DMS153 (cell line): ENCODE measurements at regions not wholly inside any gene's neighbourhood (a gene's known extent, or its start where the extent isn't known, plus 50 kb on each side); places are given as distances from the start of the nearest gene placed in this dataset.

Source experiments
- DNase-seq: peaks from one replicate; lab custom pipeline; 2025; lab: John Stamatoyannopoulos, UW

GRCh38 chr2:898319-898718 is 52.3 kb upstream of the SNTG2 start:
- DNase-seq: no peak

DNA sequence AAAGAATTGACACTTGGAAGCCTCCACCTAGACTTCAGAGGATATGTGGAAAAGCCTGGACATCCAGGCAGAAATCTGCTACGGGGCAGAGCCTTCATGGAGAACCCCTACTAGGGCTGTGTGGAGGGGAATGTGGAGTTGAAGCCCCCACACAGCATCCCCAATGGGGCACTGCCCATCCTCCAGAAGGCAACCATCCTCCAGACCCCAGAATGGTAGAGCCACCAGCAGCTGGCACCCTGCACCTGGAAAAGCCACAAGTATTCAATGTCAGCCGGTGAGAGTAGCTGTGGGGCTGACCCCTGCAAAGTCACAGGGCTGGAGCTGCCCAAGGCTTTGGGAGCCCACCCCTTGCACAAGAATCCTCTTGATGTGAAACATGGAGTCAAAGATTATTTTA is 53.6 kb upstream of the SNTG2 start:
- no peak for DNase-seq

GRCh38 chr2:893311-893710 is 57.3 kb upstream of the SNTG2 start:
- DNase-seq: no peak

- DNase-seq: no peak
Measured at GRCh38 chr2:892892-893291, 57.8 kb upstream of the SNTG2 start.

DNA sequence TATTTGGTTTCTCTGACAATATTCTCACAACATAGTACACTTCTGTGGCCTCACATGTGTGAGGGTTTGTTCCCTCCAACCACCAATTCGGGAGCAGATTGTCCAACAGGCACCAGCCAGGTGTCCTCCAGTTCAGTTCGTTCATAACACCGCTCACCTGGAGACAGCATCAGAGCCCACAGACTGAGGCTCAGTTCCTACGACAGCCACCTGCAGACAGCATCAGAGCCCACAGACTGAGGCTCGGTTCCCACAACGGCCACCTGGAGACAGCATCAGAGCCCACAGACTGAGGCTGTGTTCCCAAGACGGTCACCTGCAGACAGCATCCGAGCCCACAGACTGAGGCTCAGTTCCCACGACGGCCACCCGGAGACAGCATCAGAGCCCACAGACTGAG is 58.2 kb upstream of the SNTG2 start:
- DNase-seq: no peak

DNA sequence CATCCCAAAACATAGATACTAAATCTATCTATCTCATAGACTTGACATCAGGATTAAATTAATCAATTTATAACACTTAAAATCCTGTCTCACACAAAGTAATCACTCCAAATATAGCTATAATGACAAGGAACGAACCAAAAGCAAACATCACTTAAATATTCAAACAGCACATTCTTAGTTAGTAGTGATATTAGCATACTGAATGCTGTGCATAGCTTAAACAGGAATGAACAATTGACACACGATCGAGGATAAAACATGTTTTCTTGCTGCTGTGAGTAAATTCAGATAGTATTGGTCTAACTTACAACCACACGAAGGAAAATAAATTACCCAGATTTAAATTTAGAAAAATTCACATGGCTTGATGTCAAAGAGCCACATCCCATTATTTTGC is 58.9 kb upstream of the SNTG2 start:
- no peak for DNase-seq

DNA sequence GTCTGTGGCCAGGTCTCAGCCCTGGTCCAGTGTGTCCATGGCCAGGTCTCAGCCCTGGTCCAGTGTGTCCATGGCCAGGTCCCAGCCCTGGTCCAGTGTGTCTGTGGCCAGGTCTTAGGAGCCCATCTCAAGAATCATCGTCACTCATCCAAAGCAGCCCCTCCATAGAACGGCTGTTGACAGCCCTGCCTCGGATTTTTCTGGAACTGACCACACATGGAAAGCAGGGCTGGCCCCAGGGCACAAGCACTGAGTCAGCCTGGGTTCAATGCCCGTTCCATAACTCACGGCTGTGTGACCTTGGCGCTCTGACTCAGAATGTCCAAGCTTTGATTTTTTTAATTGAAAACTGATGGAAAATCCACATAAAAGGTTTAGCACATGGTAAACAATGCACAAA is 59.9 kb upstream of the SNTG2 start:
- DNase-seq: no peak

DNA sequence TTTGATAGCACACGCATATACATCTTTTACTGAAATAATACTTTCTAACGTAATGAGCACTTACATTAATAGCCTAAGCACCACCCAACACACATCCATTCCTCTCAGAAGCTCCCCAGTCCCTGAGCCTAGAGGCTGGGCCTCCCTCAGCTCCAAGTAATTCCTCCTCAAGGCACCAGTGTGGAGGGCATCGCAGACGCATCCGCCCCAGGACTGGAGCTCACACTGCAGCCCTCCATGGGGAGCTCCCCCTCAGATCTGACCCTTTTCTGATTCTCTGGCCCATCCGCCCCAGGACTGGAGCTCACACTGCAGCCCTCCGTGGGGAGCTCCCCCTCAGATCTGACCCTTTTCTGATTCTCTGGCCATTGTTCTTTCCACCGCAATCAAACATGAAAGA is 60.4 kb upstream of the SNTG2 start:
- no peak for DNase-seq

GRCh38 chr2:888906-889566 is 61.6 kb upstream of the SNTG2 start:
- DNase-seq: no peak

DNA sequence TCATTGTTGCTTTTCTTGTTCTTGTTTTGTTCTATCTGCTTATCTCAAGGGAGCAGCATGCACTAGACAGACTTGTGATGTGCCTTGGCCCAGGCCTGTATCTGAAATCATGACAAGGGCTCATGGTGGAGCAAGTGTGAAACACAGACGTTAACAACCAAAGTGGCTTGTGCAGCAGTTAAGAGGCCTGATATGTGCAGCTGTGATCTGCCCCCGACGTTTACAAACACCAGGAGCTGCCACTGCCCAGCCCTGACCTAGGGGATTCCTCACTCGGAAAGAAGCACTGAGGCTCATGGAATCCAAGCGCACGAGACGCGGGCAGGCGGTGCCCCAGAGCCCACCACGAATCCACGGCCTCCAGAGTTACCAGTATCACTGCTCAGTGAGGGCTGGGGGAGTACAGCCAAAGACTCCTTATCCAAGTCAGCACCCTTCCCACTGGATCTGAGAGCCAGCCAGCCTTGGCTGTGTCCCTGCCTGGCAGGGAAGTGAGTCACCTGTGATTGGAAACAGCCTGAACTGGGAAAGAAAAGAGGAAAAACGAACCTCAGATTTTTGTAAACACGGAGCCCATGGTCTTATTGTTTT is 62.3 kb upstream of the SNTG2 start:
- DNase-seq: no peak

- DNase-seq: no peak
Measured at GRCh38 chr2:887639-888038, 63.0 kb upstream of the SNTG2 start.

DNA sequence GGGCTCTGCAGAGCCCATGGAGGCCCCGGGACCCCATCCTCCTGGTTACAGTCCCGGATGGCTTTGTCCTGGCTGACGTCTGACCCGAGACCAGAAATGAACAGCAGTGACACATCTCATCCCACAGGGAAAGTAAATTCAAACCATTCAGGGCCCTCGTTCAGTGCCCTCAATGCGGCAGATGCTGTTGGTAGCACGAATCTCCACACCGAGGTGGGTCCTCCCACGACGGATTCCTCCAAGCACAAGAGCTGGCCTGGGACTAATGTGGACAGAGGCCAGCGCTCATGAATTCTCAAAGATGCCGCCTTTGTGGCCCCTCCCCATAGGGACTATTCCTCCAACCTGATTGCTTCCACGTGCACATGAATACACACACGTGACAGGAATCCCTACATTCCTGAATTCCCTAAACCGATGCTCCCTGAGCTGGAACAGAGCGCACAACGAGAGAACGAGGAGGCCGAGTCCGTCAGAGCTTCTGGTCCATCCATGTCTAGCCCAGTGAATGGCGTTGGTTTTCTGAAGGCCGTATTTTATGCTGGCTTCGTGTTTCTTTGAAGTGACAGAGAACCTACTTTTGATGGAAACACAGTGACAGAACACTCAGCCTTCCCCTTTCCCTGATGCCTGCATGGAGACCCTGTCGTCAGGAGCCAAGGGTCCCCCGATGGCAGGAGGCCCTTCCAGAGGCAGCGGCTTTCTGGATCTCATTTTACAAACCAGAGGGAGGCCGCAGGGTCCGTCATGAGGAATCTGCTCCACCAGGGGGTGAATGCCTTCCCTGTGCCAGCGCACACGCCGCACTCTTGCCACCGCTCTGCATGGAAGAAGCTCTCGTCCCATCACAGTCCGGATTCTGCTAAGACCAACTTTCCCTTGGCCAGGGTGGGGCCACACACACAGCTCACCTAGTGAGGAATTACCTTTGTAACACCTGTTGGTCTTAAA is 64.3 kb upstream of the SNTG2 start:
- DNase-seq: no peak

GRCh38 chr2:885230-886071 is 65.2 kb upstream of the SNTG2 start:
- DNase-seq: no peak

DNA sequence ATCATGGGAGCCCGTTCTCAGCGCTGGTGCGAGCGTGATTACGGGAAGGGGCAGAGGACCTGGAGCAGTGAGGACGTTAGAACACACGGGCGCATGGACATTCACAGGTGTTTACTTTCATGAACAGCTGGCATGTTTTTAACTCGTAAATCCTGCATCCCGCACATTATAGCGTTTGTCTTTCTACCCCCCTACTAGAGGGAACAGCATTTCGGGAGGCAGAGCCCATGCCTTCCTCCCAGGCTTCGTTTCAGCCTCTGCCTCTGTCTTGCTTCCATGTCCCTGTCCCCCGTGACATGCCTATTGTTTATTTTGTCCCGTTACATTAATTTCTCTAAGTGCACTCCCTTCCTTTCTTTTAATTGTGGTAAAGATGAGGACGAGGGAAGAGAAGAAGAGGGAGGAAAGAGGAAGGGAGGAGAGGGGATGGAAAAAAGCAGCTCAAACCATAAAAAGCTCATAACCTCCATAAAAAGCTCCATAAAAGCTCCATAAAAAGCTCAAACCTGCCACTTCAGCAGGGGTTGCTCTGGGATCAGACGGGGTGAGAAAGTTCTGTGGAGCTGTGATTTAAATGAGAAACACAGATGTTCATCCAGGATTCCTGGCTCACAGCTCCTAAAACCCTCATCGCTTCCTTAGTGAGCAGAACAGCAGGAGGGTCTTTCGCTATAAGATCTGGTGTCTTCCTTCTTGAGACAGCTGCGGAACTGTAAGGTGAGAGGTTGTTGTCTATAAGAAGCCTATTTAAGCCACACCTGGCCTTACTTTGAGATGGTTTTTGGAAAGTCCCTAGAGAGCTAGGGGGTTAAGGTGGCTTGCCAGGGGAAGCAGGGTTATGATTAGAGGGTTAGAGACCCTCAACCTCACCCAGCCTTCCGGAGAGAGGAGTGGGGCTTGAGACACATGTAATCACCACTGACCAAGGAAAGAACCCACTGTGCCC is 66.6 kb upstream of the SNTG2 start:
- DNase-seq: no peak

- no peak for DNase-seq
Measured at GRCh38 chr2:883260-883802, 67.3 kb upstream of the SNTG2 start.

- DNase-seq: no peak
Measured at GRCh38 chr2:881204-881918, 69.3 kb upstream of the SNTG2 start.

DNA sequence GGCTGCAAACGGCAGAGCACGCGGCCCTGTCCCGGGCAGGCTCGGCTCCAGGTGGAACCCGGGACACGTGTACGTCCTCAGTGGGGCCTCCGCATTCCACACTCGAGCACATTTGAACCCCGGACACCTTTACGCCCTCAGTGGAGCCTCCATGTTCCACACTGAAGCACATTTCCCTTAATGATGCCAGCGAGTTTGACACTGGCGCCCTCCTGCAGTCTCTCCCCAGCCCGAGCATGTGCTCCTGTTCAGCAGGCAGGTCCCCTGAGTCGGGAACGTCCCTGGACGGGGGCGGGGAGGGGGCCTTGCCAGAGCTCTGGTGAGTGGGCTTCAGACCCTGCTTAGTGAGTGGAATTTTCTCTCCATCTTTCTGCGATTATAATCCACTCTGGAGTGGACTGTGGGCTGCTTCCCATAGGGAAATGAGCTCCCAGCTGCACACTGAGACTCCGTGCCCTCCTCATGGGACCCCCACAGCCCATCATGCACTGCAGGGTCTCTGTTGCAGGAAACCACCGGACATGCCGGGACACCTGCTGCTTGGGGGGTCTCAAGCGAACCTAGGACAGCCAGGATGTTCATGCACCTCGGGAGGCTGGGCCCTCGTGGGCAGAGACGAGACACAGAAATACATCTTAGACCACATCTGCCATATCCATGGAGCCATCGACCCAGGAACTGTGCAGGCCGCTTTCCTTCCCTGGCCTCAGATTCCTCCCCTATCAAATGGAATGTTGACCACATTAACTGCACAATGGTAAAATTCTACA is 70.3 kb upstream of the SNTG2 start:
- DNase-seq: no peak

DNA sequence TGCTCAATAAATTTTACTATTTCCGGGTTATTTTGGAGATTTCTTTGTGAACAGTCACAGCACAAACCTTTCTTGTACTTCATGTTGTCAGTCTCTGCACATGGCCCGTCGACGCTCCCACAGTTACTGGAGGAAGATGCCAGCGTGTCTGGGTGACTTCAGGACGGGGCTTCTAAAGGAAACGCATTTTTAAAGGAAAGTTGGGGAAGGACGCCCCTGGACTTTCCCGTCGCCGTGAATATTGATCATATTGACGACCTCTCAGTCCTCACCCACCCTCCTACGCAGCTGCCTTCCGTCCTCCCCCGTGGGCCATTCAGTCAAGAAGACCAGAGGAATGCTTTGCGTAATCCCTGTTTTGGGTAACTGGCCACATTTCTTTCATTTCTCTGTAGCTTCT is 71.1 kb upstream of the SNTG2 start:
- no peak for DNase-seq

- DNase-seq: no peak
Measured at GRCh38 chr2:878245-878930, 72.3 kb upstream of the SNTG2 start.
